COLO668 (cell line): ENCODE measurements at regions not wholly inside any gene's neighbourhood (a gene's known extent, or its start where the extent isn't known, plus 50 kb on each side); places are given as distances from the start of the nearest gene placed in this dataset.
"Not testable (repeated sequence)": the region's sequence is repeated elsewhere in the genome, so short reads cannot be mapped to it uniquely, and the experiment has no call there.

Experiments
- DNase-seq: peaks from one replicate; lab custom pipeline; 2025; ENCODE audit not compliant: unreplicated experiment; lab: John Stamatoyannopoulos, UW

GRCh38 chr2:13968811-13969210 lies 663.7 kb upstream of the LRATD1 start:
- no peak for DNase-seq

- no peak for DNase-seq
Measured at GRCh38 chr2:13986119-13986720, 646.3 kb upstream of the LRATD1 start.

- no peak for DNase-seq
Measured at GRCh38 chr2:13996527-13996926, 636.0 kb upstream of the LRATD1 start.

- no peak for DNase-seq
Measured at GRCh38 chr2:14011190-14011589, 621.3 kb upstream of the LRATD1 start.

- DNase-seq, result no peak
Measured at GRCh38 chr2:14015113-14015630, 617.3 kb upstream of the LRATD1 start.

GRCh38 chr2:14016289-14016955 lies 616.1 kb upstream of the LRATD1 start:
- DNase-seq, result no peak

GRCh38 chr2:14018620-14019019 lies 613.9 kb upstream of the LRATD1 start:
- DNase-seq, result no peak

- no peak for DNase-seq
Measured at GRCh38 chr2:14023558-14023957, 609.0 kb upstream of the LRATD1 start.

- no peak for DNase-seq
Measured at GRCh38 chr2:14039134-14039533, 593.4 kb upstream of the LRATD1 start.

GRCh38 chr2:14047491-14047890 lies 585.0 kb upstream of the LRATD1 start:
- no peak for DNase-seq

GRCh38 chr2:14051401-14051800 lies 581.1 kb upstream of the LRATD1 start:
- no peak for DNase-seq

GRCh38 chr2:14053105-14053504 lies 579.4 kb upstream of the LRATD1 start:
- no peak for DNase-seq

GRCh38 chr2:14064346-14064745 lies 568.2 kb upstream of the LRATD1 start:
- DNase-seq, result no peak

- DNase-seq, result no peak
Measured at GRCh38 chr2:14072338-14072737, 560.2 kb upstream of the LRATD1 start.

- no peak for DNase-seq
Measured at GRCh38 chr2:14074691-14075090, 557.8 kb upstream of the LRATD1 start.

- no peak for DNase-seq
Measured at GRCh38 chr2:14079576-14079975, 552.9 kb upstream of the LRATD1 start.

- no peak for DNase-seq
Measured at GRCh38 chr2:14081521-14081920, 551.0 kb upstream of the LRATD1 start.

- no peak for DNase-seq
Measured at GRCh38 chr2:14082640-14083039, 549.9 kb upstream of the LRATD1 start.

- no peak for DNase-seq
Measured at GRCh38 chr2:14094592-14094991, 537.9 kb upstream of the LRATD1 start.

GRCh38 chr2:14099101-14099500 lies 533.4 kb upstream of the LRATD1 start:
- not testable (repeated sequence) for DNase-seq

GRCh38 chr2:14114275-14114674 lies 518.2 kb upstream of the LRATD1 start:
- DNase-seq, result no peak

GRCh38 chr2:14120376-14120775 lies 512.1 kb upstream of the LRATD1 start:
- no peak for DNase-seq
